ENCODE measurements at regions not wholly inside any gene's neighbourhood (a gene's known extent, or its start where the extent isn't known, plus 50 kb on each side); places are given as distances from the start of the nearest gene placed in this dataset.

DNA sequence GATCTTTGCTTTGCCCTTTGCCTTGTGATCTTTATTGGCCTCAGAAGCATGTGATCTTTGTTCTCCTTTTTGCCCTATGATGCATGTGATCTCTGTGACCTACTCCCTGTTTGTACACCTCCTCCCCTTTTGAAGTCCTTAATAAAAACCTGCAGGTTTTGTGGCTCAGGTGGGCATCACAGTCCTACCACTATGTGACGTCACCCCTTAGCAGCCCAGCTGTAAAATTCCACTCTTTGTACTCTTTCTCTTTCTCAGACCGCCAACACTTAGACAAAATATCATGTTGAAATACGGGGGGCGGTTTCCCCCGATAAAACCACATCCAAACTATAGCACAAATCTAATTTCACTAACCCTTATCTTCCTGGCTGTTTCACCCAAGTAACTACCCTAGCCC, 76.7 kb upstream of the RAPGEF4 start:
- Mint-ChIP-seq H3K27ac (ENCODE audit: low read depth, unreplicated experiment) (no peak overlapping the region), H3K9me3 (ENCODE audit: unreplicated experiment) (peaks cover 11% of the 10 kb centered on the region), H3K4me1 (ENCODE audit: insufficient read depth, unreplicated experiment) (no peaks in the 10 kb centered on the region), H3K4me3 (ENCODE audit: unreplicated experiment) (no peak overlapping the region), H3K27me3 (ENCODE audit: insufficient read depth, unreplicated experiment) (no peaks in the 10 kb centered on the region), H3K36me3 (ENCODE audit: insufficient read depth, unreplicated experiment) (no peaks in the 10 kb centered on the region)
- CTCF ChIA-PET: no interaction called here
- POLR2A ChIA-PET: no interaction called here
- BruUV-seq (replicated peaks): no TSS peak
- intact Hi-C loops (cut with micrococcal nuclease): no loop called here
- no peak for DNase-seq (ENCODE audit: unreplicated experiment)
- TF ChIP-seq, protein P1, sequence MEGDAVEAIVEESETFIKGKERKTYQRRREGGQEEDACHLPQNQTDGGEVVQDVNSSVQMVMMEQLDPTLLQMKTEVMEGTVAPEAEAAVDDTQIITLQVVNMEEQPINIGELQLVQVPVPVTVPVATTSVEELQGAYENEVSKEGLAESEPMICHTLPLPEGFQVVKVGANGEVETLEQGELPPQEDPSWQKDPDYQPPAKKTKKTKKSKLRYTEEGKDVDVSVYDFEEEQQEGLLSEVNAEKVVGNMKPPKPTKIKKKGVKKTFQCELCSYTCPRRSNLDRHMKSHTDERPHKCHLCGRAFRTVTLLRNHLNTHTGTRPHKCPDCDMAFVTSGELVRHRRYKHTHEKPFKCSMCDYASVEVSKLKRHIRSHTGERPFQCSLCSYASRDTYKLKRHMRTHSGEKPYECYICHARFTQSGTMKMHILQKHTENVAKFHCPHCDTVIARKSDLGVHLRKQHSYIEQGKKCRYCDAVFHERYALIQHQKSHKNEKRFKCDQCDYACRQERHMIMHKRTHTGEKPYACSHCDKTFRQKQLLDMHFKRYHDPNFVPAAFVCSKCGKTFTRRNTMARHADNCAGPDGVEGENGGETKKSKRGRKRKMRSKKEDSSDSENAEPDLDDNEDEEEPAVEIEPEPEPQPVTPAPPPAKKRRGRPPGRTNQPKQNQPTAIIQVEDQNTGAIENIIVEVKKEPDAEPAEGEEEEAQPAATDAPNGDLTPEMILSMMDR (IDR thresholded peaks at IDR 0.05; ENCODE audit: unreplicated experiment): no peak

DNA sequence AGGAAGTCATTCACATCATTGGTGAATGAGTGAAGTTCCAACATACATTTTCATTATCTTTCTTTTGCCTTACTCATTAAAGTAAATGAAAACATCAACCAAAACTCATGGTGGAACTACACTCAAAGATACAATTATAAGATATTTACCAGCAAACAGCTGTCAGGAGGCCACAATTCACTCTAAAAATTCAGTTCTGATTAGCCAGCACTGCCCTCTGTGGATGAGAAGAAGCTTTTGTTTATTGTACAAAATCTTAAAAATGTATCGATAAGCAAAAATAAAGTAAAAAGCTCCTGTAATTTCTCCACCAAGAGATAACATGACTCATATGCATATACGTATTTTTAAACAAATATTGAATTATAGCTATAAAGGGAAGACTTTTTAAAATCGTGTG, 73.5 kb upstream of the RAPGEF4 start:
- intact Hi-C loops (cut with micrococcal nuclease): no loop called here
- ChIA-PET CTCF (interaction anchor here (1.7 kb wide), 1 partner anchor 68 kb away, joined by 7 read pairs; no protein-coding TSS in a partner anchor), POLR2A (interaction anchor here (0.9 to 1.0 kb wide), 2 partner anchors 10 to 68 kb away, joined by 3 to 4 read pairs; no protein-coding TSS in a partner anchor)
- TF ChIP-seq, protein P1 (IDR thresholded peaks at IDR 0.05; ENCODE audit: unreplicated experiment): no peak
- peaks cover 15% of the 10 kb centered on the region for H3K4me1 Mint-ChIP-seq (ENCODE audit: insufficient read depth, unreplicated experiment)
- no peaks in the 10 kb centered on the region for H3K27me3 Mint-ChIP-seq (ENCODE audit: insufficient read depth, unreplicated experiment)
- no TSS peak for BruUV-seq (replicated peaks)
- no peak overlapping the region for H3K4me3 Mint-ChIP-seq (ENCODE audit: unreplicated experiment)
- no peak for DNase-seq (ENCODE audit: unreplicated experiment)
- peaks cover 27% of the 10 kb centered on the region for H3K9me3 Mint-ChIP-seq (ENCODE audit: unreplicated experiment)
- H3K27ac Mint-ChIP-seq (ENCODE audit: low read depth, unreplicated experiment): no peak overlapping the region
- no peaks in the 10 kb centered on the region for H3K36me3 Mint-ChIP-seq (ENCODE audit: insufficient read depth, unreplicated experiment)

DNA sequence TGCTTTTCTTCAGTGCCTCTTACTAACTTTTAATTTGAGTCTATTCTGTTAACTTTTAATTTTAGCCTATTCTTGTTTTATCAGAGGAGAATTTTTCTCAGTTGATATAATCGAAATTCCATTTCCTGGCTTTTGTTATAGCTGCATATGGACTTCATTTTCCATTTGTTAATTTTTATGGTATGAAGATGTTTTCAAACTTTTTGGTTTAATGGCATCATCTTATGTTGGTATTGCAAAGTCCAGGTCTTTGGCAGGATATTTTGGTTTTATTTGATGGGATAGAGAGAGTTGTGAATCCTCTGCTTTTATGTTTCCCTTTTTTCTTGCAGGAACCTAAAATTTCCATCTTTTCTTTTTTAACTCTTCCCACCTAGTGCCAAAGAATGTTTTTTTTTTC, 70.9 kb upstream of the RAPGEF4 start:
- intact Hi-C loops (cut with micrococcal nuclease): no loop called here
- H3K27me3 Mint-ChIP-seq (ENCODE audit: insufficient read depth, unreplicated experiment): no peaks in the 10 kb centered on the region

DNA sequence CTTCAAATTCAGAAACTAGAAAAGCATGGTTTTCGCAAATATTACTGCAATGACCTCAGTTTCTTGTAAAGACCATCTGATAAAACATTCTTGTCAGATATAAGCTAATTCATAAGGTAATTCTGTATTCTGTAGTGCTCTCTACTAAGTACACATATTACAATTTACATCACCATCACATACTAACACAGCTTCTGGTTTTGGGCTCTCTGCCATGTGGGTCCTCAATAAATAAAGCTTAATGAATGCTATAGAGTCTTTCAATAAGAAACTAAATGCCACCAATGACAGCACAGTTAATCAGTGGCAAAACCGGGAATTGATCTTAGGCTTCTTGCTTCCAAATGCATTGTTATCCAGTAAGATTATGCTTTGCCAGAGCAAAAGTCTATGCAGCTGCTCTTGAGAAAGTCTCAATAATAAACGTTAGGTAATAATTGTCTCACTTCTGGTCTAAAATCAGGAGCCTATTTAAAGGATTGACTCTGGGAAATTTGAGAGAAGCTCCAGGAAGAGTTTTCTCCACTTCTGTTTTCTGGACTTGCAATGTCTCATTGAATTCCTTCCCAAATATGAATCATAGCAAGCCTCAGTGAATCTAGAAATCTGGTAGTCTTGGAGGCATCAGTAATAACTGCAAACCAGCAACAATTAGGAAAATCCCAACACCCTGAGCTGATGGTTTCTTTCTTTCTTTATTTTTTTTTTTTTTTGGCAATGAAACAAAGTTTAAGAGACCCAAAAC, 67.9 kb upstream of the RAPGEF4 start:
- Mint-ChIP-seq H3K4me1 (ENCODE audit: insufficient read depth, unreplicated experiment) (peaks cover 29% of the 10 kb centered on the region), H3K36me3 (ENCODE audit: insufficient read depth, unreplicated experiment) (no peaks in the 10 kb centered on the region), H3K9me3 (ENCODE audit: unreplicated experiment) (peaks cover 16% of the 10 kb centered on the region), H3K27me3 (ENCODE audit: insufficient read depth, unreplicated experiment) (no peaks in the 10 kb centered on the region), H3K27ac (ENCODE audit: low read depth, unreplicated experiment) (no peak overlapping the region), H3K4me3 (ENCODE audit: unreplicated experiment) (no peak overlapping the region)
- ChIA-PET POLR2A (interaction anchor here (1.2 kb wide), 1 partner anchor 19 kb away, joined by 3 read pairs; no protein-coding TSS in a partner anchor), CTCF (interaction anchor here (1.4 kb wide), 1 partner anchor 36 kb away, joined by 4 read pairs; no protein-coding TSS in a partner anchor)
- no TSS peak for BruUV-seq (replicated peaks)
- intact Hi-C loops (cut with micrococcal nuclease): no loop called here
- TF ChIP-seq, protein P1 (IDR thresholded peaks at IDR 0.05; ENCODE audit: unreplicated experiment): no peak
- DNase-seq (ENCODE audit: unreplicated experiment): no peak

More for the DNA sequence above, 70.9 kb upstream of the RAPGEF4 start:
- H3K36me3 Mint-ChIP-seq (ENCODE audit: insufficient read depth, unreplicated experiment): no peaks in the 10 kb centered on the region
- TF ChIP-seq, protein P1 (IDR thresholded peaks at IDR 0.05; ENCODE audit: unreplicated experiment): no peak
- H3K4me1 Mint-ChIP-seq (ENCODE audit: insufficient read depth, unreplicated experiment): peaks cover 15% of the 10 kb centered on the region
- no peak for DNase-seq (ENCODE audit: unreplicated experiment)
- no peak overlapping the region for H3K4me3 Mint-ChIP-seq (ENCODE audit: unreplicated experiment)
- ChIA-PET POLR2A (interaction anchor here (1.0 to 1.5 kb wide), 4 partner anchors 9 to 33 kb away, joined by 3 to 5 read pairs (median 4); no protein-coding TSS in a partner anchor), CTCF (no interaction called here)
- BruUV-seq (replicated peaks): no TSS peak
- no peak overlapping the region for H3K27ac Mint-ChIP-seq (ENCODE audit: low read depth, unreplicated experiment)
- H3K9me3 Mint-ChIP-seq (ENCODE audit: unreplicated experiment): peaks cover 16% of the 10 kb centered on the region
